ENCODE measurements at regions not wholly inside any gene's neighbourhood (a gene's known extent, or its start where the extent isn't known, plus 50 kb on each side); places are given as distances from the start of the nearest gene placed in this dataset.
"Not testable (repeated sequence)": the region's sequence is repeated elsewhere in the genome, so short reads cannot be mapped to it uniquely, and the experiment has no call there.

GRCh38 chr4:12926189-12927066 lies 557.7 kb downstream of the RAB28 start:
- Histone ChIP-seq H3K27ac (ENCODE audit: low read length) (no peak overlapping the region), H3K27me3 (ENCODE audit: control insufficient read depth, insufficient read depth, low read length) (no peaks in the 10 kb centered on the region), H3K4me1 (ENCODE audit: control insufficient read depth, low read depth, low read length) (peaks cover 11% of the 10 kb centered on the region), H3K36me3 (ENCODE audit: control insufficient read depth, low read depth, low read length) (no peaks in the 10 kb centered on the region), H3K9ac (ENCODE audit: low read length) (no peak overlapping the region), H3K9me3 (ENCODE audit: control insufficient read depth, low read depth, low read length) (no peaks in the 10 kb centered on the region), H3K4me3 (ENCODE audit: low read length) (no peak overlapping the region)

- Histone ChIP-seq H3K9me3 (ENCODE audit: control insufficient read depth, low read depth, low read length) (no peaks in the 10 kb centered on the region), H3K4me1 (ENCODE audit: control insufficient read depth, low read depth, low read length) (peaks cover 11% of the 10 kb centered on the region), H3K36me3 (ENCODE audit: control insufficient read depth, low read depth, low read length) (no peaks in the 10 kb centered on the region), H3K27ac (ENCODE audit: low read length) (no peak overlapping the region), H3K27me3 (ENCODE audit: control insufficient read depth, insufficient read depth, low read length) (no peaks in the 10 kb centered on the region), H3K4me3 (ENCODE audit: low read length) (no peak overlapping the region), H3K9ac (ENCODE audit: low read length) (no peak overlapping the region)
Measured at GRCh38 chr4:12924728-12925320, 559.3 kb downstream of the RAB28 start.

GRCh38 chr4:12924253-12924652 lies 559.9 kb downstream of the RAB28 start:
- no peak overlapping the region for H3K4me3 ChIP-seq (ENCODE audit: low read length)
- no peak overlapping the region for H3K9ac ChIP-seq (ENCODE audit: low read length)
- no peak overlapping the region for H3K27ac ChIP-seq (ENCODE audit: low read length)
- no peaks in the 10 kb centered on the region for H3K9me3 ChIP-seq (ENCODE audit: control insufficient read depth, low read depth, low read length)
- peaks cover 11% of the 10 kb centered on the region for H3K4me1 ChIP-seq (ENCODE audit: control insufficient read depth, low read depth, low read length)
- H3K27me3 ChIP-seq (ENCODE audit: control insufficient read depth, insufficient read depth, low read length), result no peaks in the 10 kb centered on the region
- no peaks in the 10 kb centered on the region for H3K36me3 ChIP-seq (ENCODE audit: control insufficient read depth, low read depth, low read length)

DNA sequence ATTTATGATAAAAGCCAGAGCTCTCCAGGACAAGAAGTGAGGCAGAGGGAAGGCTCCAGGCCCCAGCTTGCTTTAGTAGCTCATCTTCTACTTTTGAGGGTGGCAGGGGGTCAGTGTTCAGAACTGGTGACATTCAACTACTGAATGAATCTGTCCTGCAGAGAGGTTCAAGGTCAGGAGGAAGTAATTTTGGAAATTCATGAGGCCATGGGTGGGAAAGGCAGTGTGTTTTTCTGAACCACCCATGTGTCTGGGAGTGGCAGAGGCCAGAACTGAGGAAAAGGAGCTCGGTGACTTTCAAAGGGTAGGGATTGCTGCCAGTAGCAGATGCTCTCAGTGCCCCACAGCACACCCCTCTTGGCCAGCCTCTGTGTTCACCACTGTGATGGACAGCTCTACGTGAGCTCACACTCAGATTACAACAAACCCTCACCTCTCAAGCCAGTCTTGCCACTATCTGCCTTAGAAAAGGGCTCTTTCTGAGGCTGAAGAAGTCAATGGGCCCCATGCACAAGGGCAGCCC lies 571.2 kb downstream of the RAB28 start:
- H3K27me3 ChIP-seq (ENCODE audit: control insufficient read depth, insufficient read depth, low read length), result no peaks in the 10 kb centered on the region
- H3K4me1 ChIP-seq (ENCODE audit: control insufficient read depth, low read depth, low read length), result no peaks in the 10 kb centered on the region
- H3K36me3 ChIP-seq (ENCODE audit: control insufficient read depth, low read depth, low read length), result no peaks in the 10 kb centered on the region
- no peak overlapping the region for H3K9ac ChIP-seq (ENCODE audit: low read length)
- peaks cover 3% of the 10 kb centered on the region for H3K9me3 ChIP-seq (ENCODE audit: control insufficient read depth, low read depth, low read length)
- no peak overlapping the region for H3K27ac ChIP-seq (ENCODE audit: low read length)
- no peak overlapping the region for H3K4me3 ChIP-seq (ENCODE audit: low read length)

GRCh38 chr4:12911750-12912358 lies 572.3 kb downstream of the RAB28 start:
- H3K4me1 ChIP-seq (ENCODE audit: control insufficient read depth, low read depth, low read length), result no peaks in the 10 kb centered on the region
- no peaks in the 10 kb centered on the region for H3K27me3 ChIP-seq (ENCODE audit: control insufficient read depth, insufficient read depth, low read length)
- H3K36me3 ChIP-seq (ENCODE audit: control insufficient read depth, low read depth, low read length), result no peaks in the 10 kb centered on the region
- H3K9me3 ChIP-seq (ENCODE audit: control insufficient read depth, low read depth, low read length), result peaks cover 3% of the 10 kb centered on the region
- no peak overlapping the region for H3K9ac ChIP-seq (ENCODE audit: low read length)
- H3K4me3 ChIP-seq (ENCODE audit: low read length), result no peak overlapping the region
- no peak overlapping the region for H3K27ac ChIP-seq (ENCODE audit: low read length)

GRCh38 chr4:12903640-12904039 lies 580.5 kb downstream of the RAB28 start:
- H3K36me3 ChIP-seq (ENCODE audit: control insufficient read depth, low read depth, low read length); H3K27me3 ChIP-seq (ENCODE audit: control insufficient read depth, insufficient read depth, low read length); H3K9me3 ChIP-seq (ENCODE audit: control insufficient read depth, low read depth, low read length); H3K4me3 ChIP-seq (ENCODE audit: low read length); H3K27ac ChIP-seq (ENCODE audit: low read length); H3K4me1 ChIP-seq (ENCODE audit: control insufficient read depth, low read depth, low read length); H3K9ac ChIP-seq (ENCODE audit: low read length): not testable (repeated sequence)

- Histone ChIP-seq H3K9ac (ENCODE audit: low read length) (no peak overlapping the region), H3K4me3 (ENCODE audit: low read length) (no peak overlapping the region), H3K9me3 (ENCODE audit: control insufficient read depth, low read depth, low read length) (no peaks in the 10 kb centered on the region), H3K36me3 (ENCODE audit: control insufficient read depth, low read depth, low read length) (no peaks in the 10 kb centered on the region), H3K4me1 (ENCODE audit: control insufficient read depth, low read depth, low read length) (peaks cover 7% of the 10 kb centered on the region), H3K27me3 (ENCODE audit: control insufficient read depth, insufficient read depth, low read length) (no peaks in the 10 kb centered on the region), H3K27ac (ENCODE audit: low read length) (no peak overlapping the region)
Measured at GRCh38 chr4:12902735-12903134, 581.4 kb downstream of the RAB28 start.

DNA sequence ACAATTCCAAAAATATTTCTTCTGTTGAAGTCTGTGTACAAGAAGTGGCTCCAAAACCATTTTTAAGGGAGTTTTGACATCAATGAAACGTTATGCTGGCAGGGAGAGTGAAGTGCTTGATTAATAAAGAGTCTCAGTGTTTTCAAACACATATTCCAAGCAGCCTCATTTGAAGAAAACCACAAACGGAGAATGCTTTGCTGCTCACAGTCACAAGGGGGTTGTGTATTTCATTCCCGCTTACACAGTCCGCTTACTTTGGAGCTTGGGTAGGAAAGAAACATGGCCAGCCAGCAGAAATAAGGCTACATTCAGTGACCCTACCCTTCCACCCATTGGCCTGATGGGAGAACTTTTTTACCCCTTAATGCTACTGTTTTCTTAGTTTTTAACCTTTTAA lies 586.2 kb downstream of the RAB28 start:
- Histone ChIP-seq H3K4me3 (ENCODE audit: low read length) (no peak overlapping the region), H3K27me3 (ENCODE audit: control insufficient read depth, insufficient read depth, low read length) (no peaks in the 10 kb centered on the region), H3K4me1 (ENCODE audit: control insufficient read depth, low read depth, low read length) (peaks cover 7% of the 10 kb centered on the region), H3K36me3 (ENCODE audit: control insufficient read depth, low read depth, low read length) (no peaks in the 10 kb centered on the region), H3K9ac (ENCODE audit: low read length) (no peak overlapping the region), H3K27ac (ENCODE audit: low read length) (no peak overlapping the region), H3K9me3 (ENCODE audit: control insufficient read depth, low read depth, low read length) (no peaks in the 10 kb centered on the region)

DNA sequence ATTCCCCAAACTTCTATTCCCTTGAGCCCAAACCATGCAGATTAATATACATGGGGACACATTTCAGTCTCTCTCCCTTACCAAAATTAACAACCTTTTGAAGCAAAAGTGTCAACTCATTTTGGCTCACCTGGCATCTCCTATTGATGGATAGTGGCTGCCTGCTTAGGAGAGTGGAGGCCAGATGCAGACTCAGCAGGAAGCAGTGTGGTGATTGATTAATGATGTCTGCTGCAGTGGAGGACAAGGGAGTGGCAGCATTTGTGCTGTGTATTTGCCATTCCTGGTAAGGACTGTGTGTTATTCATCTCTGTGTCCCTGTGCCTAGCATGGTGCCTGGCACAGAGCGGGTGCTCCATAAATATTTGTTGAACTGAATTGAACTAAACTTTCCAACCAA lies 590.1 kb downstream of the RAB28 start:
- H3K27me3 ChIP-seq (ENCODE audit: control insufficient read depth, insufficient read depth, low read length), result no peaks in the 10 kb centered on the region
- H3K4me1 ChIP-seq (ENCODE audit: control insufficient read depth, low read depth, low read length), result no peaks in the 10 kb centered on the region
- H3K4me3 ChIP-seq (ENCODE audit: low read length), result no peak overlapping the region
- H3K27ac ChIP-seq (ENCODE audit: low read length), result no peak overlapping the region
- no peak overlapping the region for H3K9ac ChIP-seq (ENCODE audit: low read length)
- H3K9me3 ChIP-seq (ENCODE audit: control insufficient read depth, low read depth, low read length), result no peaks in the 10 kb centered on the region
- H3K36me3 ChIP-seq (ENCODE audit: control insufficient read depth, low read depth, low read length), result no peaks in the 10 kb centered on the region

DNA sequence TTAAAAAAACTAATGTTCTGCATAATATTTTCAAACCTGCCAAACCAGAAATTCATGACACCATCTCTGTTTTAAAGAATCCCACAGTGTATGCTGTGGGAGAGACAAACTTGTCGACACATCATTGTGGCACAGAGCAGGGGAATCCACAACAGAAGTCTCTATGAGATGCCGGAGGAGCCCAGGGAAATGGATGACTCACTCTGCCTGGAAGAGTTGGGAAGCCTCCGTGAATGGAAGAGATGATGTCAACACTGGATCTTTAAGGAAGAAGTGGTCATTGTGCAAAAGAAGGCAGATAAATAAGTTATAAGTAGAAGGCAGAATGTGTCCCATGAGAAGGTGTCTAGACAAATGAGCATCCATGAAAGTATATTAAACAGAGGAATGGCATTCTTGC lies 595.1 kb downstream of the RAB28 start:
- H3K36me3 ChIP-seq (ENCODE audit: control insufficient read depth, low read depth, low read length), result no peaks in the 10 kb centered on the region
- no peaks in the 10 kb centered on the region for H3K27me3 ChIP-seq (ENCODE audit: control insufficient read depth, insufficient read depth, low read length)
- H3K4me3 ChIP-seq (ENCODE audit: low read length), result no peak overlapping the region
- peaks cover 9% of the 10 kb centered on the region for H3K4me1 ChIP-seq (ENCODE audit: control insufficient read depth, low read depth, low read length)
- H3K27ac ChIP-seq (ENCODE audit: low read length), result no peak overlapping the region
- no peaks in the 10 kb centered on the region for H3K9me3 ChIP-seq (ENCODE audit: control insufficient read depth, low read depth, low read length)
- no peak overlapping the region for H3K9ac ChIP-seq (ENCODE audit: low read length)

- Histone ChIP-seq H3K4me3 (ENCODE audit: low read length) (no peak overlapping the region), H3K4me1 (ENCODE audit: control insufficient read depth, low read depth, low read length) (peaks cover 9% of the 10 kb centered on the region), H3K36me3 (ENCODE audit: control insufficient read depth, low read depth, low read length) (no peaks in the 10 kb centered on the region), H3K27me3 (ENCODE audit: control insufficient read depth, insufficient read depth, low read length) (no peaks in the 10 kb centered on the region), H3K9me3 (ENCODE audit: control insufficient read depth, low read depth, low read length) (no peaks in the 10 kb centered on the region), H3K27ac (ENCODE audit: low read length) (no peak overlapping the region), H3K9ac (ENCODE audit: low read length) (no peak overlapping the region)
Measured at GRCh38 chr4:12884846-12885796, 599.0 kb downstream of the RAB28 start.

All from iPS-18a (cell line).